ENCODE measurements at regions not wholly inside any gene's neighbourhood (a gene's known extent, or its start where the extent isn't known, plus 50 kb on each side); places are given as distances from the start of the nearest gene placed in this dataset.
A peak's percentile ranks its signal among the peaks of the same experiment; 100 is the strongest.
"Not testable (repeated sequence)": the region's sequence is repeated elsewhere in the genome, so short reads cannot be mapped to it uniquely, and the experiment has no call there.

GRCh38 chr20:54848984-54849538 is 373.7 kb downstream of the DOK5 start:
- DNase-seq (ENCODE audit: low read depth) = no peak

- no peak for DNase-seq (ENCODE audit: low read depth)
Measured at GRCh38 chr20:54848262-54848661, 372.9 kb downstream of the DOK5 start.

GRCh38 chr20:54846948-54847347 is 371.6 kb downstream of the DOK5 start:
- DNase-seq (ENCODE audit: low read depth) = no peak

- no peak for DNase-seq (ENCODE audit: low read depth)
Measured at GRCh38 chr20:54844346-54844745, 369.0 kb downstream of the DOK5 start.

GRCh38 chr20:54843865-54844264 is 368.5 kb downstream of the DOK5 start:
- DNase-seq (ENCODE audit: low read depth) = no peak

- no peak for DNase-seq (ENCODE audit: low read depth)
Measured at GRCh38 chr20:54843431-54843830, 368.0 kb downstream of the DOK5 start.

GRCh38 chr20:54839224-54839623 is 363.8 kb downstream of the DOK5 start:
- DNase-seq (ENCODE audit: low read depth) = no peak

- no peak for DNase-seq (ENCODE audit: low read depth)
Measured at GRCh38 chr20:54837226-54837625, 361.8 kb downstream of the DOK5 start.

GRCh38 chr20:54822386-54822785 is 347.0 kb downstream of the DOK5 start:
- no peak for DNase-seq (ENCODE audit: low read depth)

GRCh38 chr20:54820392-54820791 is 345.0 kb downstream of the DOK5 start:
- no peak for DNase-seq (ENCODE audit: low read depth)

- no peak for DNase-seq (ENCODE audit: low read depth)
Measured at GRCh38 chr20:54806462-54806861, 331.1 kb downstream of the DOK5 start.

GRCh38 chr20:54794874-54795273 is 319.5 kb downstream of the DOK5 start:
- DNase-seq (ENCODE audit: low read depth) = no peak

GRCh38 chr20:54794110-54794509 is 318.7 kb downstream of the DOK5 start:
- DNase-seq (ENCODE audit: low read depth) = no peak

- DNase-seq (ENCODE audit: low read depth) = peak; percentile 22
Measured at GRCh38 chr20:54793291-54793992, 318.0 kb downstream of the DOK5 start.

- DNase-seq (ENCODE audit: low read depth) = no peak
Measured at GRCh38 chr20:54792688-54793087, 317.3 kb downstream of the DOK5 start.

- not testable (repeated sequence) for DNase-seq (ENCODE audit: low read depth)
Measured at GRCh38 chr20:54788260-54788659, 312.9 kb downstream of the DOK5 start.

- DNase-seq (ENCODE audit: low read depth) = not testable (repeated sequence)
Measured at GRCh38 chr20:54782758-54783157, 307.4 kb downstream of the DOK5 start.

GRCh38 chr20:54774426-54774825 is 299.0 kb downstream of the DOK5 start:
- no peak for DNase-seq (ENCODE audit: low read depth)

GRCh38 chr20:54773643-54774000 is 298.2 kb downstream of the DOK5 start:
- DNase-seq (ENCODE audit: low read depth) = no peak

- DNase-seq (ENCODE audit: low read depth) = no peak
Measured at GRCh38 chr20:54772893-54773642, 297.7 kb downstream of the DOK5 start.

GRCh38 chr20:54766483-54766882 is 291.1 kb downstream of the DOK5 start:
- DNase-seq (ENCODE audit: low read depth) = no peak

- DNase-seq (ENCODE audit: low read depth) = no peak
Measured at GRCh38 chr20:54763366-54763765, 288.0 kb downstream of the DOK5 start.

GRCh38 chr20:54759589-54759988 is 284.2 kb downstream of the DOK5 start:
- DNase-seq (ENCODE audit: low read depth) = no peak
